HG03139 (cell line): ENCODE measurements at regions not wholly inside any gene's neighbourhood (a gene's known extent, or its start where the extent isn't known, plus 50 kb on each side); places are given as distances from the start of the nearest gene placed in this dataset.

ENCODE experiments used
- ATAC-seq: cut with Tn5 transposase; IDR thresholded peaks from one replicate; pipeline ENCODE4 v1.9.1; 2021; ENCODE audit not compliant: unreplicated experiment

DNA sequence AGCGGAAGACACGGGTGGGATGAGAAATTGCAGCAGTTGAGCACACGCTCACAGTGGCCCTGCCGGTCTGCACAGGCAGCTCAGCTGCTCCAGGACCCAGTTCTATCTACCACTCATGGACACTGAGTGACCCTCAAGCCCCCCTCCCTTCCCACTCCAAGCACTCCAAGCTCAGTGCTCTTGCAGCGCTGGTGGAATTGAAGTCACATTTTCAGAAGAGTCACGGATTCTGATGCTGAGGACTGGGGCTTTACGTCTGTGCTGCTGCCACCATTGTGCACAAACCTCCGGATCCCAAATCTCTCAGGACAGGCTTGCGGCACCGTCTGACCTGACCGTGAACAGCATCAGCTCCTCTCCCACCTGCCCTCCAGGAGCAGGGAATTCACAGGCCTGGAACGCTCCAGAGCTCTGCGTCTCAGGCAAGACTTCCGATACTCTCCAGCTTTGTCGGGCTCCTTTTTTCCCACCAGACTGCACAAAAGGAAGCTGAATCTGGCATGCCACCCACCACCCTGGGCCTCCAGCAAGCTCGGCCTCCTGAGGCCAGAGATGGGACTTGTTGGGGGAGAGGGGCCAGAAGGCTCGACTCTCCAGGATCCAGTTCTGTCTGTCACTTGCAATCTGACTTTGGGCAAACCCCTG, 213.1 kb upstream of the RTL1 start:
- no peak for ATAC-seq

DNA sequence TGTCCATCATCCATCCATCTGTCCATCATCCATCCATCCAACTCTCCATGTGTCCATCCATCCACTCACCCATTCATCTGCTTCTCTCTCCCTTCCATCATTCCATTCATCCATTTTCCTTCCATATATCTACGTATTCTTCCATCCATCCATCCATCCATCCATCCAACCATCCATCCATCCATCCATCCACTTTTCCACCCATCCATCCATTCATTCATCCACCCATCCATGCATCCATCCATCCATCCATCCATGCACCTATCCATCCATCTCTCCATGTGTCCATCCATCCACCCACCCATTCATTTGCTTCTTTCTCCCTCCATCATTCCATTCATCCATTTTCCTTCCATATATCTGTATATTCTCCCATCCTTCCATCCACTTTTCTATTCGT, 214.0 kb upstream of the RTL1 start:
- ATAC-seq = no peak

DNA sequence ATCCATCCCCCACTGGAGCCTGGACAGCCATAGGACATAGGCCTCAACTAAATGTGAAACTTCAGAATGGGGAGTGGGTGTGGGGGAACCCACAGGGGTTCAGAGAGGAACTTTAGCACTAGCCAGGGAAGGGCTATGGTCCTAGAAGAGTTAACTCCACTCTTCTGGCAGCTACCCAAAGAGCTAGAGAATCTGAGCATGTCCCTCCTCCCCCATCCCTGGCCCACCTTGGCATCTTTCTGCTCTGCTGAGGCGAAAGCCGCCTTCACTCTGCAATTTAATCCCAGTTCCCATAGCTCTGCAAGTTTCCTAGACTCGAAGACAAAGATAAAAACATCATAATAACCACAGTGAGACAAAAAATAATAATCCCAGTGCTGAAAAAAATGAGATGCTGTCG, 214.7 kb upstream of the RTL1 start:
- ATAC-seq = no peak

DNA sequence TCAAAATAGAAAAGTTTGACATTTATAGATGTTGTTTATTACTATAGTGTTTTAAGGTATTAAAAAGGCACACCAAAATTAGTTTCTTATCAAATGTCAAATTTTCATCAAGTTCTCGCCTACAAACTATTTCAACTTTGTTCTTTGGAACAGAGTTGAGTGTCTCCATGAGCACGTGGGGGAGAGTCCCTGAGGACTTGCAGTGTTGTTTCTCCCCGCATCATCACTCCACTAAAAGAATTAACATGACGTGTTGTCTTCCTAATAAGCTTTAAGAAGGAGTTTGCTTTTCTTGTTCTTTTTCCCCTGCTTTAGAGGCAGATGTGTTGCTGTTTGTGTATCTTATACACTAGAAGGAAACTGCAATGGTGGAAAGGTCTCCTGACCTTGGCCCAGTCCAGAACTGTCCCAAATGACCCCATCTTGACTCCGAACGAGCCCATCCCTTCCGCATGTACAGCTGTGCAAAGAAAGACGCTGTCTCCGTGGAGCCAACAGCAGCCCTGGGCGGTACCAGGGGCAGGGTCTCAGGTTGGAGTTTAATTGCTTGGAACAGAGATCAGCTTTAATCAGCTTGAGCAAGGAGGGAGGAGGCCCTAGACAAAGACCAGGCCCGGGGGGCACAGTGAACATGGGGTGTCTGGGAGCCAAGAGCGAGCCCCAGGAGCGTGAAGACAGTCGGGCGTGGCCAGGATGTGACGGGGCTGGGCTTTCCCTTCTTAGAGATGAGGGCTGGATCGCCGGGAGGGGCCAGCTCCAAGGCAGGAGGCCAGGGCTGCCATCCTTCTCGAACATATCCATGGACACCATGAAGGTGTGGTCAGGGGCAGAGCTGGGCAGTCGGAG, 215.4 kb upstream of the RTL1 start:
- no peak for ATAC-seq

DNA sequence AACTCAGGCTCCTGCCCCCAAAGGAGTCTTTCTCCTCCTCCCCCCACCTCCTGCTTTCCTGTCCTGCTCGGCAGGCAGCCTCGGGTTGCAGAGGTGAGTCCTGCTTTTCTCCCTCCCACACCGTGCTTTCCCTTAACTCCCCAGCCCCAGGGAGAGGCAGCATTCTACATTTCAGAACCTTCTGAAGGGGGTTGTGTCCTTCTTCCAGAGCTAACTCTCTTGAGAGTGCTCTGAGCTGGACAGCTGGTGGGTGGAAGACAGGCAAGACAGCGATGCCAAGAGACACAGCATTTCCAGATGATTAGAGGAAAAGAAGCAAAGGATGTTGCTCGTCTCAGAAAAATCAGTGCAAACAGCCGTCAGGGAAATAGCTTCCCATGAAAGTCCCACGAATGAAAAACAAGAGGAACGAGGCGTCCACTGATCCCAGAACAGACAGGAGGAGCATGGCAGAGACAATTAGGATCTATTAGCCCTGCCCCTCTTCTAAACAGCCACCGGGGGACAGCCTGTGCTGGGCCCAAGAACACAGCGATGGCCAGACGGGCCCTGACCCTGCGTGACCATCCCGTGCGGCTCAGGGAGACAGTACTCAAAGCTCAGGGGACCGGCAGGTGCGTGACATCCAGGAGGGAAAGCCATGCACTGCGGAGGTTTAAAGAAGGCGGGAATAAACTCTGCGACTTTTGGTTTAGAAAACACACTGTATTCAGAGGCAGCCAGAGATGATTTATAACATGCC, 216.5 kb upstream of the RTL1 start:
- no peak for ATAC-seq

DNA sequence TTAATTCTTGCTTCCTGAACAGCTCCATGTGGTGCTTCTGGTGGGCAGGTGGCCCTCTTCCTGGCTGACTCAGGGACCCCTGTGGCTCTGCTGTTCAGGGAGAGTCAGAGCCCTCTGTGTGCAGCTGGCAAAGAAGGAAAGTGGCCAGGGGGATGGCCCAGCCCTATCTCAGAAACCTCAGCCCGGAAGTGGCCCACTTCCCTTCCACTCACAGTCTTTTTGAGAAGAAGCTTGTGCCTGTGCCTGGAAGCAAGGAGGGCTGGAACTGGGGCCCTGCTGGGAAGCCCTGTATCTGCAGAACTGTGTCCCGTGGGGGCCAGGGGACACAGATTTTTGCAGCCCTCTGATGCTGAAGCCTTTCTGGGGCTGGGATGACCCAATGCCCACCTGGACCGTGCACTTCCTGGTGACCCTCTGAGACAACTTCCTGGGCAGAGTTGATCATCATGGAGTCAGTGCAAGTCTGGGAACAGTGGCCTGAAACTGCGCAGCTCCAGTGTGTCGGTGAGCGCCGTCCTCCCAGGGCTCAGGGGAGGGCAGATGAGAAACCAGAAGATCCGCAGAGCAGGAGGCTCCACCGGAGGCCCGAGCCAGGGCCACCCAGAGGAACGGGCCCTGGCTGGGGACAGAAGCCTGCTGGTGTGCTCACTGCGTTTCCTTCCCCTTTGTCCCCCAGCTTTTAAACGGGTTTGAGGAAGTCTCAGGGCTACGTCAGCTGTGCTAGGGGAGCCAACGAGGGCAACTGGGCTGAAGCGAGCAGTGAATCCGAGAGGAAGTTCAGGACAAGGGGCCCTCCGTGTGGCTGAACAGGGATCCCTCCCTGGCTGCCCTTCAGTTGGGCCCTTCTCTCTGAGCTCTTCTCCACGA, 217.4 kb upstream of the RTL1 start:
- no peak for ATAC-seq

DNA sequence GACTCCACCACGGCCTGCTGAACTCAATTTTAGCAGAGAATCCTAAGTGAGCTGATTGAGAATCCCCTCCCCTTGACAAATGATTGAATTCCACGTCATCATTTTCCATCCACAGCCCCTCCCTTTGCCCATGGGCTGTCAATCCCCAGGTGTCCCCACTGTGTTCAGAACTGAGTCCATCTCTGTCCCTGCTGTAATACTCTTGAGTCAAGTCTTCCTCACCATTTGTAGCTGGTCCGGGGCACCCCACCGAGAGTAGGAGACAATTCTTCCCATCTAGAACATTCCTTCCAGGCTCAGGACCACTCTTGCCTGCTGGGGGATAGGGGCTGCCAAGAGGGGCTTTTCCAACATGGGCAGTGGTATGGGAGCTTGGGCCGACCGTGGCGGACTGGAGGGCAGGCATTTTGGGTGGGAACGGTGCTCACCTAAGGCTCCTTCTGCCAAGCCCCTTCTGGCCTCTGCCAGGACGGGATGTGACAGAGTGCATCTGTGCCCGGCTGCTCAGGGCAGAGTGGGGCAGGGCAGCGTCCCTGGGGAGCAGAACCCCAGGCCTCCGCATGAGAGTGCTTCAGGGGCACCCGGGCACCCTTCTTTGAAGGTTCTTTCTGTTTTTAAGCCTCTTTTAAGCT, 218.1 kb upstream of the RTL1 start:
- no peak for ATAC-seq

DNA sequence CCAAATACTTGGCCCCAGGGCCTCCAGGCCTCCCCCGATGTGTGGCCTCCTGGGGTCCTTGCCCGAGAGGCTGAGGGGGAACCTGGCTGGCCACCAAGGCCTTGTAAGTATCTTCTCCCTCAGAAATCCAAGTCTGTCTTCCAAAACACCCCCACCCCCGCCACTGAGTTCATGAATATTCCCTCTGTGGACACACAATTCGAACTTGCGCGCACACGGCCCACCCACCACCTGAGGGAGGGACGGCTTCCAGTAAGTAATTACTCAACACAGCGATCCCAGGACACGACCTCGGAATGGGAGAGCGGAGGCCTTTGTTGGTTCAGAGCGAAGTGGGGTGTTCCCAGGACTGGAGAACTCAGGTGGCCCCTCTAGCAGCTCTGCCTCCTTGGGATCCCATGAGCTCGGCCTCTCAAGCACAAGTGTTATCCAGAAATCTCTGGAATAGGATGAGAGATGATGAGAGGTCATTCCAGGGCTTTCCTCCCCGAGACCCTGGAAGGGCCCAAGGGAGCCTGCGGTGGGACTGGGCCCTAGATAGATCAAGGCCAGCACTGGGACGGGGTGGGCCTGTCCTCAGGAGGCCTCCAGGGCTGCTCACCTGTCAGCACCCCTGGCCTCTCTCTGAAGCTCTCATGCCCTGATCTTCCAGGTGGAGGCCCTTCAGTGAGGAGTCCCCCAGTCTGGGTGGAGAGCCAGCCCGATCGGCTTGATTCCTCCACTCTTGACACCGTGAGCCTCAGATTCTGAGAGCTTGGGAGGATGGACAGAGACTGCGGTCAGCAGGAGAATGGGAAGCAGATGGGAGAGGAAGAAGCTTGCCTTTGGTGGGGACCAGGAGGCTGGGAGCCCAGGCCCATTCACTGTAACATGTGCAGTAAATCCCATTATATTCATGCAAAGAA, 219.0 kb upstream of the RTL1 start:
- no peak for ATAC-seq

DNA sequence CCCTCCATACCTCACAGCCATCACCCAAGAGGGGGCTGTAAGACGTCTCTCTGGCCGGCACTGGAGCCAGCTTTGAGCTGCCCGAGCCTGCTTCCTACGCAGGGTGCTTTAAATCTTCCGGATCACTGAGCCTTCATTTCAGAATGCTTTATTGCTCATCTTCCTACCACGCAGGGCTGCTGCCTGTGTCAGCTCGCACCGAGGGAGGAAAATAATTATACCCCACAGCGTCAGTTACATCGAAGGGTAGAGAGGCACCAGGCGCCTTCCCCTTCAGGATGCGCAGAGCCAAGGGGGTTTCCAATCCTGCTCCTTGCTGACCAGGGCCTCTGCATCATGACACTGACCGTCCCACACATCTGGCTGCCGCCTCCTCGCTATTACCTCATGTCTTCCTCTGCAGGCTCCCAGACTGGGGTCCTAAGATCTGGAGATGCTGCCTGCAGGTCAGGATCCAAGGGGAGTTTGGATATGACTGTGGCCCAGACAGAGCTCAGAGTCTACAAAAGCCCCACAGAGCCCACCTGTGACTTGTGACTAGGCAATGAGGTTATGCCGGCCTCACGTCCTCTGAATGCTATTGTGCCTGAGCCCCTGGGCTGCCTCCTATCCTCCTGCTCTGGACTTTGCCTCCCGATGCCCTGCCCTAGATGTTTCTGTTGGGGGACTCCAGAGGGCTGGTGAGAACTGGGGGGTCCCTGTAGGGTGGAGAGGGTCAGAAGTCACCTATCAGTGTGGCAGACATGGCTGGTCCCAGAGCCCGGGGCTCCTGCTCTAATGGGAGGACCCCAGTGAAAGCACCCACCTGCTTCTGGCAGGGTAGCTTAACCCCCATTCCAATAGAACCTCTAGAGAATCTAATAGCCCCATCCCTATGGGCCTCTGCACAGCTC, 220.3 kb upstream of the RTL1 start:
- no peak for ATAC-seq

DNA sequence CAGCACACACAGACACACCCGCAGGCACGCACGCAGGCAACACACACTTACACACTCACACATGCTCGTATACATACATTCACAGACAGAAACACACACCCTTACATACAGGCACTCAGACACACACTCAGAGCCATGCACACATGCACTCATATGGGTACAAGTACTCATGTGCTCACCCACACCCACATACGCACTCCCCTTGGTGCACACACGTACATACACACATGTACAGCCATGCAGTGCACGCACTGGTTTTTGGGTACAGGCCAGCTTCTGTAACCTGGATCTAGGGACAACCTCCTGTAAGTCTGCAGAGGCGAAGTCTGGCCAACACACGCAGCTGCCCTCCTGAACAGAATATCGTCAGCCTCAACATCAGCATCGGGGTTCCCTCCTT, 221.3 kb upstream of the RTL1 start:
- ATAC-seq = no peak

DNA sequence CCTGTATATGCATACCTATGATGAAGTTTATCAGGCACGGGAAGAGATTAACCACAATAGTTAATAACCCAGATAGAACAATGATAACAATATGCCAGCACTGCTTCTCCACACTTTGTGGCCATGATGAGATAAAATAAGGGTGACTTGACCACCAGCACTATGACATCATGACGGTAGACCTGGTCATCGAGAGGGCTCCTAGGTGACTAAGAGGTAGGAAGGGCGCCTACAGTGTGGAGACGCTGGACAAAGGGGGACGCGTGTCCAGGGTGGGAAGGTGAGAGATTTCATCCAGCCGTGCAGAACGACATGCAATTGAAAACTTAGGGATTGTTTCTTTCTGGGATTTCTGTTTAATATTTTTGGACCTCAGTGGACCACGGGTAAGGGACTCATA, 221.8 kb upstream of the RTL1 start:
- no peak for ATAC-seq

DNA sequence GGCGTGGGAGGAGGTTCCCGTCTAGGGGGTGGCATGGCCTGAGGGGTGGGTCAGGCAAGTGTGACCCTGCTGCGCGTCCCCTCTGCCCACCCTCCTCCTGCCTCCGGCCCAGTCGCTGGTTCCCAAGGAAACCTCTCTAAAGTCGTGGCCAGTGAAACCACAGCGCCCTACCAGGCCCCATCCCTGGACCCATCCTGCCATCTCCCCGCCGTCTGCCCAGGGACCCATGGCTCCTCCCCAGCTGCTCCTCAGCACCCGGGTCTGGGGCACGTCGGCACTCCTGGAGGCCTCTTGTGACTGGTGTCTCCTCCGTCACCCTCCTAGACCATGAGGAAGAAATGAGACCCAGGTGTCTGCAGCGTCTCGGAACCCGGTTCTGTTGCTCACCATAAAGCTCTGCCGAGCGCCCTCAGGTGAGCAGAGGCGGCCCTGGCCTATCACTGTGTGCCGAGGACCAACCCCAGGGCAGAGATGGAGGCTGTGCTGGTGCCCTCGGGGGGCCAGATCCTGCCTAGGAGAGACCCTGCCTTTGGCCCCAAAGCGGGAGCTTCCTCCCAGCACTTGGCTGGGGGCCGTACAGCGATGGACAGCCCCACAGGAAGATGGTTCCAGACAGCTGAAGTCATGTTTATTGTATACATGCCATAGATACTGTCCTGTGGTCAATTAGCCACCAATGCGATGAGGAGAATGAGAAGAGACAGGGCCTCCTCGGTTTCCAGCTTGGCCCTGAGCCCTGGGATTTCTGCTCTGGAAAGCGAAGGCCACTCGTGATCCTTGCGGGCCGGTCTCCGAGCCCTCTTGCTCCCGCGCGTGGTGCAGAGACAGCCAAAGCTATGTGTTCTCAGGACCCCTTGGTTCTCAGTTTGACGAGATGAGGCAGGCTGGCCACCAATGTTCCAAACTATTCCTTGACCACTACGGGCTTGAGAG, 222.5 kb upstream of the RTL1 start:
- ATAC-seq = no peak

DNA sequence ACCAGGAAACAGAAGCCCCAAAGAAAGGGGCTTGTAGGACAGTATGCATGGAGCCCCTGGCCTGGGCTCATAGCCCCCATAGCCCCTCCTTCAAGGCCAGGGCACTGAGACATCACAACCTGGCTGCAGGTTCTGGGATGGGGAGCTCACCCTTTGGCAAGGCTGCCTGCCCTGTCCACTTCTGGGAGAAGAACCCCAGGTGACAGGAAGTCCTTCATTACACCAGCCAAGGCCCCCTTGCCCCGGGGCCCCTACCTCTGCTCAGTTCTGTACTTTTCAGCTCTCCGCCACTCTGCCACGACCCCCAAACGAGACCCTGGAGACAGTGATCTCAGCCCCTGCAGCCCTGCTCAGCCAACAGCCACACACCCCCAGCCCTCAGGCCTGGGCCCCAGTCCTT, 223.2 kb upstream of the RTL1 start:
- ATAC-seq = no peak

DNA sequence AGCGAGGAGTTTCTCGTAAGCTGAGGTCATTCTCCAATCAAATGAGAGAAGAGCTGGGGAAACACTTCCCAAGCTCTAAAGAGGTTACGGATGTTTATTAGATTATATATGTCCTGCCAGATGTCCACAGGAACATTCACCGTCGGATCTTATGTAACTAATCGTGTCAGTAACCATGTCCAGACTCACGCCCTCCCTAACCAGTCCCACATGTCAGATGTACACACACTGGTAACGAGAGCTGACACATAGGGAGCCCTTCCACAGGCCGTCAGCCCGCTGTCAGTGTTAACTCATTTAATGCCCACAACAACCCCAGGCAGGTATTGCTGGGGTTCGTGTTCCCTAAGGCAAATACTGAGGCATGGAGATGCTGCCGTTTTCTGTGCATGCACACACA, 223.7 kb upstream of the RTL1 start:
- no peak for ATAC-seq

DNA sequence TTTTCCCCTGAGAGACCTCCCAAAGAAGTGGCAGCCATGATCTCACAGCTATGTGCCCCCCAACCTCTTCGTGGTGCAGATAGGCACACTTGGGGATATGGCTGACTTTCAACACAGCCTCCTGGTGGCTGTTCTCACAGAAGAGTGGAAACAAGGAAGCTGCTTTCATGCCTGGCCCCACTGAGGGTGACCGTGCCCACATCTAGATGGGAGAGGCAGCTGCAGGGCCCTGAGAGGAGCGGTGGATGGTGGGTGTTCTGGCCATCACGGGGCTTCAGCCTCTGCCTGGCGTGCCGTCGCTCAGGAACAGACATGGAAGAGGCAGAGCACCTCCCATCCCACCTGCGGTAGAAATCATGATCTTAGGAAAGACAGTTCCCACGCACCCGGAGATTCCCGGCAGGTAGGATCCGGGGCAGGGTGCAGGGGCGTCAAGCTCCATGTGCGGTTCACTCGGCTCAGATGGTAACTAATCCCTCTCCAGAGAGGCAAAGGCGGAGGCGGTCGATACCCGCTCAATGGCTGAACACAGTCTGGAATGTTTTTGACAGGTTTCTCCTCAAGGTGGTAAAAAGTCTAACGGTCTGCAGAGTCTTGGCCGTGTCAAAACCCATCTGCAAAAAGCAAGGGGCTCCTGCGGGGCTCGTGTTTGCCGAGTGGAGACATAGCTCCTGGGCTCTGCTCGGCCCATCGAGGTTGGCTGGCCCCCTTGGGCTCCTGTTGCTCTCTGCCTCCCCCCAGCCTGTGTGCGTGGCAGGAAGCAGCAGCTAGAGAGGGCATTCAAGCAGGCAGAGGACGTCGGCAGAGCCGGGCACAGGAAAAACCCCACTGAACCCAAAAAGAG, 225.2 kb upstream of the RTL1 start:
- no peak for ATAC-seq

DNA sequence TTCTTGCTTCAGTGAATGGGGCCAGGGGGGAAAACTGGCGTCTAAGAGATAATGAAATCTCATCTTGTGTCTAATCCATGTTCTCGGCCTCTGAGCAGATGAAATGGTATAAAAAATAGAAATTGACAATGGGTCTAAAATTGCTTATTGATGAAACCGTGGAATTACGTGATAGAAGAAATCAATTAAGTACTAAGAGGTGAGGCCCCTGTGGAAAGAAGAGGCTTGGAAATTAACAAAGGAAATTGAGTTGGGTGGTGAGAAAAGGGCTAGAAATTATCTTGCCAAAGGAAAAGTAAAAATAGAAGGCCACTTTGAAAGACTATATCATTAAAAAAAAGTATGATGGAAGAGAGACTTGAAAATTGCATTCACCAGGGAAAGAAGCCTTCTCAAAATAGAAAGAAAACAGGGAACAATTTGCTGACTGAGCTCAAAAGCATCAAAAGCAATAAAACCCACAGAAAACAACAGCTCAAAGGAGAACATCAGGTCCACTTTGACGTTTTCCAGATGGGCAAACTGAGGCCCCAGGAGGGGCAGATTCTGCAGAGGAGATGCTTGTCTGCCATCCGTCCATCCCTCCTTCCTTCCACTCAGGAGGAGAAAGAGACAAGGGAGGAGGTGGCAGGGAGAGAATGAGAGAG, 226.1 kb upstream of the RTL1 start:
- no peak for ATAC-seq
